ENCODE measurements at regions not wholly inside any gene's neighbourhood (a gene's known extent, or its start where the extent isn't known, plus 50 kb on each side); places are given as distances from the start of the nearest gene placed in this dataset.

GRCh38 chr20:60220706-60221105 is 262.5 kb downstream of the CDH26 start:
- TF ChIP-seq CTCF (IDR thresholded peaks at IDR 0.05; ENCODE audit: low read length) (no peak), EZH2 (optimal IDR thresholded peaks at IDR 0.05; ENCODE audit: low read depth, low read length) (no peak), EZH2phosphoT487 (IDR thresholded peaks at IDR 0.05; ENCODE audit: low read length) (no peak)
